CD4-positive, alpha-beta T cell (primary cell): ENCODE measurements at regions not wholly inside any gene's neighbourhood (a gene's known extent, or its start where the extent isn't known, plus 50 kb on each side); places are given as distances from the start of the nearest gene placed in this dataset.

Source experiments
- ATAC-seq: fragments of 200-7000 bp; cut with Tn5 transposase; one replicate; pipeline ENCODE4 v1.10.0; 2022; ENCODE audit warnings: mild to moderate bottlenecking; ENCODE audit not compliant: poor library complexity
- CTCF ChIA-PET: fragments of 350-600 bp; sonication (Branson Sonifier 250); formaldehyde crosslinking; loops from one replicate; lab custom pipeline; 2021; ENCODE audit warnings: antibody characterized with exemption, inconsistent platforms; lab: Charles Lee
- POLR2A ChIA-PET: fragments of 350-600 bp; sonication (Branson Sonifier 250); formaldehyde crosslinking; loops from one replicate; lab custom pipeline; 2021; ENCODE audit warnings: antibody characterized with exemption, inconsistent platforms; lab: Charles Lee
- DNase-seq, 14 experiments: peaks; one replicate each; pipeline ENCODE4 v3.0.0-alpha.2; 2013 to 2020; ENCODE audit warnings: mixed read lengths in 2 of 14
- H3K27ac ChIP-seq, 2 donors: one replicate each; pipeline versions ENCODE4 v1.5.1 to v1.7.0; 2013; ENCODE audit warnings: low read length in 2 of 2, low read depth in 1 of 2, mild to moderate bottlenecking in 1 of 2
- H3K27me3 ChIP-seq, 2 experiments: 1 replicate in 1 of 2; 2 replicates in 1 of 2; pipeline versions ENCODE4 v1.6.1 to v1.7.0; 2013; ENCODE audit warnings: low read length in 2 of 2, control low read depth in 1 of 2, mild to moderate bottlenecking in 1 of 2, moderate library complexity in 1 of 2; ENCODE audit not compliant: insufficient read depth in 2 of 2, control insufficient read depth in 1 of 2
- H3K36me3 ChIP-seq: one replicate; pipeline ENCODE4 v1.6.1; 2013; ENCODE audit warnings: low read length, control low read depth; ENCODE audit not compliant: insufficient read depth
- H3K4me1 ChIP-seq: one replicate; pipeline ENCODE4 v1.6.1; 2013; ENCODE audit warnings: low read length, control low read depth; ENCODE audit not compliant: insufficient read depth
- H3K4me3 ChIP-seq: one replicate; pipeline ENCODE4 v1.5.1; 2013; ENCODE audit warnings: mild to moderate bottlenecking, low read length, moderate library complexity
- H3K9me3 ChIP-seq, 2 experiments: 1 replicate in 1 of 2; 2 replicates in 1 of 2; pipeline versions ENCODE4 v1.6.1 to v1.7.0; 2013; ENCODE audit warnings: low read length in 2 of 2, mild to moderate bottlenecking in 2 of 2, control low read depth in 1 of 2, moderate library complexity in 1 of 2; ENCODE audit not compliant: control insufficient read depth in 1 of 2, insufficient read depth in 1 of 2
- H3K27ac Mint-ChIP-seq: one replicate; pipeline ENCODE4 v1.8.0; 2020; ENCODE audit warnings: mixed read lengths
- H3K27me3 Mint-ChIP-seq: one replicate; pipeline ENCODE4 v1.8.0; 2021; ENCODE audit warnings: mixed read lengths
- H3K36me3 Mint-ChIP-seq: one replicate; pipeline ENCODE4 v1.8.0; 2021; ENCODE audit warnings: low read depth, mixed read lengths
- H3K4me1 Mint-ChIP-seq: one replicate; pipeline ENCODE4 v1.8.0; 2021; ENCODE audit warnings: low read depth, mixed read lengths
- H3K4me3 Mint-ChIP-seq: one replicate; pipeline ENCODE4 v1.8.0; 2020; ENCODE audit warnings: mild to moderate bottlenecking, mixed read lengths
- H3K9me3 Mint-ChIP-seq: one replicate; pipeline ENCODE4 v1.8.0; 2020; ENCODE audit warnings: mixed read lengths
- intact Hi-C, 2 experiments: fragments of 100-400 bp; cut with DNase I in 1 of 2; cut with micrococcal nuclease in 1 of 2; formaldehyde crosslinking; loops; one replicate each; pipeline versions ENCODE4 v1.15.1 to v1.9.0; 2023 to 2025; cut with DNase I, micrococcal nuclease
- TF ChIP-seq, protein P1 (sequence below): fragments of 200-600 bp; IDR thresholded peaks from one replicate; pipeline ENCODE4 v1.8.0; 2022; ENCODE audit warnings: antibody characterized with exemption, mild to moderate bottlenecking

- TF ChIP-seq, protein P1, sequence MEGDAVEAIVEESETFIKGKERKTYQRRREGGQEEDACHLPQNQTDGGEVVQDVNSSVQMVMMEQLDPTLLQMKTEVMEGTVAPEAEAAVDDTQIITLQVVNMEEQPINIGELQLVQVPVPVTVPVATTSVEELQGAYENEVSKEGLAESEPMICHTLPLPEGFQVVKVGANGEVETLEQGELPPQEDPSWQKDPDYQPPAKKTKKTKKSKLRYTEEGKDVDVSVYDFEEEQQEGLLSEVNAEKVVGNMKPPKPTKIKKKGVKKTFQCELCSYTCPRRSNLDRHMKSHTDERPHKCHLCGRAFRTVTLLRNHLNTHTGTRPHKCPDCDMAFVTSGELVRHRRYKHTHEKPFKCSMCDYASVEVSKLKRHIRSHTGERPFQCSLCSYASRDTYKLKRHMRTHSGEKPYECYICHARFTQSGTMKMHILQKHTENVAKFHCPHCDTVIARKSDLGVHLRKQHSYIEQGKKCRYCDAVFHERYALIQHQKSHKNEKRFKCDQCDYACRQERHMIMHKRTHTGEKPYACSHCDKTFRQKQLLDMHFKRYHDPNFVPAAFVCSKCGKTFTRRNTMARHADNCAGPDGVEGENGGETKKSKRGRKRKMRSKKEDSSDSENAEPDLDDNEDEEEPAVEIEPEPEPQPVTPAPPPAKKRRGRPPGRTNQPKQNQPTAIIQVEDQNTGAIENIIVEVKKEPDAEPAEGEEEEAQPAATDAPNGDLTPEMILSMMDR = no peak
- no peak overlapping the region for H3K4me3 Mint-ChIP-seq
Measured at GRCh38 chr2:67579216-67579615, 182.1 kb downstream of the ETAA1 start.

DNA sequence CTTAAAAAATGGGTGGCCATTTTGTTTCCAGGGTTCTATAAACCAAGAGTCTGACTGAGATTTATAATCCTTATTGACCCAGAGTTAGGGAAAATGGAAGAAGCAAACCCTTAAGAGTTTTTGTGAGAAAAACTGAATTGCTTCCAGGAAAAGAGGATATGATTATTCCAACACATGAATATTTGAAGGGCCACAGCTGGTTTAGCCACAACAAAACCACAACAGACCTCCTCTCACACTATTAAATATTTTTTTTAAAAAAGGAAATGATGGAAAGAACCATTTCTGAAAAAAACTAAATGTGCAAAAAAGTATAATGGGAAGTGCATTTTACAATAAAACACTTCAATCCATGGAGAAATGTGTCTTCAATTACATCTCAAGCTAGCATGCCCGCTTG, 182.7 kb downstream of the ETAA1 start:
- ChIA-PET POLR2A (no interaction called here), CTCF (no interaction called here)
- Histone ChIP-seq H3K27me3 (no peaks in the 10 kb centered on the region), H3K4me1 (no peaks in the 10 kb centered on the region), H3K27ac (no peak overlapping the region), H3K9me3 (peaks cover 13 to 15% of the 10 kb centered on the region in 2 experiments), H3K4me3 (no peak overlapping the region), H3K36me3 (no peaks in the 10 kb centered on the region)
- DNase-seq = no peak
- Mint-ChIP-seq H3K36me3 (no peaks in the 10 kb centered on the region), H3K27me3 (no peaks in the 10 kb centered on the region), H3K4me1 (no peaks in the 10 kb centered on the region), H3K27ac (no peak overlapping the region), H3K4me3 (no peak overlapping the region), H3K9me3 (peaks cover 10% of the 10 kb centered on the region)
- TF ChIP-seq, protein P1 = no peak
- ATAC-seq = no peak
- intact Hi-C loops = no loop called here

More at GRCh38 chr2:67579216-67579615, 182.1 kb downstream of the ETAA1 start:
- peaks cover 11 to 13% of the 10 kb centered on the region in 2 experiments for H3K9me3 ChIP-seq
- H3K27me3 ChIP-seq = no peaks in the 10 kb centered on the region
- intact Hi-C loops = no loop called here
- peaks cover 6% of the 10 kb centered on the region for H3K9me3 Mint-ChIP-seq
- no peak overlapping the region for H3K27ac ChIP-seq
- H3K27me3 Mint-ChIP-seq = no peaks in the 10 kb centered on the region
- H3K4me1 Mint-ChIP-seq = no peaks in the 10 kb centered on the region
- ChIA-PET CTCF (no interaction called here), POLR2A (no interaction called here)
- H3K4me1 ChIP-seq = no peaks in the 10 kb centered on the region
- no peak overlapping the region for H3K4me3 ChIP-seq
- no peaks in the 10 kb centered on the region for H3K36me3 Mint-ChIP-seq
- DNase-seq (no peak), ATAC-seq (no peak)
- H3K27ac Mint-ChIP-seq = no peak overlapping the region
- H3K36me3 ChIP-seq = no peaks in the 10 kb centered on the region

GRCh38 chr2:67581751-67582150, 184.6 kb downstream of the ETAA1 start:
- TF ChIP-seq, protein P1 = no peak
- H3K9me3 Mint-ChIP-seq = peaks cover 24% of the 10 kb centered on the region
- no peaks in the 10 kb centered on the region for H3K36me3 ChIP-seq
- POLR2A ChIA-PET = no interaction called here
- intact Hi-C loops = no loop called here
- H3K4me3 ChIP-seq = no peak overlapping the region
- no peaks in the 10 kb centered on the region for H3K27me3 ChIP-seq
- no peaks in the 10 kb centered on the region for H3K36me3 Mint-ChIP-seq
- no peak overlapping the region for H3K4me3 Mint-ChIP-seq
- no peak overlapping the region for H3K27ac Mint-ChIP-seq
- H3K27me3 Mint-ChIP-seq = no peaks in the 10 kb centered on the region
- ATAC-seq (no peak), DNase-seq (no peak)
- H3K9me3 ChIP-seq = peaks cover 13 to 25% of the 10 kb centered on the region in 2 experiments
- H3K27ac ChIP-seq = no peak overlapping the region
- CTCF ChIA-PET = no interaction called here
- H3K4me1 ChIP-seq = no peaks in the 10 kb centered on the region
- no peaks in the 10 kb centered on the region for H3K4me1 Mint-ChIP-seq
